ENCODE measurements at regions not wholly inside any gene's neighbourhood (a gene's known extent, or its start where the extent isn't known, plus 50 kb on each side); places are given as distances from the start of the nearest gene placed in this dataset.
A peak's percentile ranks its signal among the peaks of the same experiment; 100 is the strongest.

DNA sequence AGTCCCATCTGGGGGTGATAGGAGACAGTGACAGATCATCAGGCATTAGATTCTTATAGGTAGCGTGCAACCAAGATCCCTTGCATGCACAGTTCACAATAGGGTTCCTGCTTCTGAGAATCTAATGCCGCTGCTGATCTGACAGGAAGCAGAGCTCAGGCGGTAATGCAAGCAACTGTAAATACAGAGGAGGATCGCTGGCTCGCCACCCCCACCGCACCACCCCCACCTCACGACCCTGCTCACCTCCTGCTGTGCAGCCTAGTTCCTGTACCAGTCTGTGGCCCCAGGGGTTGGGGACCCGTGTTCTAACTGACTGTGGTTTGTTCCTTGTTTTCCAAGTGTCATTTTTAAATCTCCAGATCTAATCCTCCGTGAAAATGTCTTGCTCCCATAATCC lies 89.0 kb upstream of the MAPK10 start:
- no peak overlapping the region for H2AK5ac ChIP-seq (ENCODE audit: insufficient read length, low read length)
- no peak overlapping the region for H3K4me2 ChIP-seq (ENCODE audit: insufficient read depth, insufficient read length, low read length)

More for the DNA sequence above, 89.0 kb upstream of the MAPK10 start:
- H3K4me1 Mint-ChIP-seq, result peaks cover 51 to 52% of the 10 kb centered on the region in 2 experiments
- Histone ChIP-seq H2BK20ac (ENCODE audit: low read depth, low read length, poor library complexity, severe bottlenecking) (no peak overlapping the region), H2BK15ac (ENCODE audit: low read depth, low read length) (no peak overlapping the region), H3K56ac (ENCODE audit: insufficient read length, low read depth, low read length) (no peak overlapping the region), H2BK5ac (ENCODE audit: insufficient read length, low read length) (no peak overlapping the region), H3K79me1 (ENCODE audit: insufficient read depth, low read depth, low read length, poor library complexity, severe bottlenecking) (no peaks in the 10 kb centered on the region), H3K14ac (ENCODE audit: insufficient read depth, low read length) (no peak overlapping the region), H3K23me2 (ENCODE audit: insufficient read length, low read depth, low read length, poor library complexity, severe bottlenecking) (no peaks in the 10 kb centered on the region), H4K8ac (replicated peaks; ENCODE audit: insufficient read length, low read depth, low read length) (no peak overlapping the region), H2BK120ac (ENCODE audit: low read depth, low read length, poor library complexity, severe bottlenecking) (no peak overlapping the region), H3K4me1 (ENCODE audit: insufficient read depth, low read length) (peaks cover 5% of the 10 kb centered on the region; the same call in 1 of the 2 replicates), H4K5ac (ENCODE audit: insufficient read length, low read depth, low read length) (no peak overlapping the region), H2AFZ (ENCODE audit: low read length) (no peak overlapping the region), H4K20me1 (ENCODE audit: control insufficient read depth, insufficient read depth, insufficient read length) (no peaks in the 10 kb centered on the region), H3K18ac (ENCODE audit: insufficient read length, low read depth, low read length) (no peak overlapping the region), H3K9ac (ENCODE audit: extremely low read depth, insufficient read length, low read length) (no peak overlapping the region), H3K27me3 (ENCODE audit: insufficient read depth, low read length) (no peaks in the 10 kb centered on the region), H3K79me2 (ENCODE audit: insufficient read depth, low read length) (no peaks in the 10 kb centered on the region), H3K27ac (ENCODE audit: insufficient read length, low read depth, low read length) (no peak overlapping the region), H3K23ac (ENCODE audit: insufficient read length, low read depth, low read length) (no peak overlapping the region), H3K9me3 (ENCODE audit: control insufficient read depth, low read depth, low read length) (no peaks in the 10 kb centered on the region), H2BK12ac (ENCODE audit: insufficient read length, low read depth, low read length) (no peak overlapping the region), H3K4ac (ENCODE audit: low read depth, low read length) (no peak overlapping the region), H4K91ac (ENCODE audit: insufficient read length, low read depth, low read length) (no peak overlapping the region), H3T11ph (ENCODE audit: low read length) (no peak overlapping the region)
- no CpG with 5 or more reads among the region's 9 CpGs for WGBS (ENCODE audit: extremely low coverage, insufficient read length, low lambda C conversion rate)
- H3K36me3 Mint-ChIP-seq (ENCODE audit: insufficient read depth in 1 of 3, low read depth in 3 of 3), result peaks cover 20 to 50% (median 30%) of the 10 kb centered on the region in 3 experiments
- no peak overlapping the region for H3K4me3 Mint-ChIP-seq
- H3K9me3 Mint-ChIP-seq, result peaks cover 26 to 29% of the 10 kb centered on the region in 2 experiments
- no peak for DNase-seq
- no peaks in the 10 kb centered on the region for H3K27me3 Mint-ChIP-seq (ENCODE audit: low read depth)
- no peak for TF ChIP-seq CTCF (conservative IDR thresholded peaks at IDR 0.05)
- H3K27ac Mint-ChIP-seq, result peak overlapping the region in 1 of 3 experiments; percentile 4; a peak in 1 of 7 replicates

Data from H9 (cell line).